SK-N-SH (cell line): ENCODE measurements at regions not wholly inside any gene's neighbourhood (a gene's known extent, or its start where the extent isn't known, plus 50 kb on each side); places are given as distances from the start of the nearest gene placed in this dataset.

Experiments
- MXI1 ChIP-seq: IDR thresholded peaks from 2 replicates; pipeline ENCODE4 v1.6.1; 2012; ENCODE audit warnings: mild to moderate bottlenecking, low read depth, low read length, improper control_type of control experiment
- POLR2AphosphoS5 ChIP-seq: IDR thresholded peaks from 2 replicates; pipeline ENCODE4 v1.6.1; 2012; ENCODE audit warnings: low read depth, low read length

GRCh38 chr10:124213471-124213870 is 120.1 kb upstream of the CHST15 start:
- TF ChIP-seq POLR2AphosphoS5 (no peak), MXI1 (no peak)
